H9 (cell line): ENCODE measurements at regions not wholly inside any gene's neighbourhood (a gene's known extent, or its start where the extent isn't known, plus 50 kb on each side); places are given as distances from the start of the nearest gene placed in this dataset.

ENCODE experiments used
- DNase-seq: peaks from one replicate; pipeline ENCODE4 v3.0.0-alpha.2; 2017
- H2AFZ ChIP-seq: one replicate; pipeline ENCODE4 v1.6.1; 2013; ENCODE audit warnings: mild to moderate bottlenecking, low read length, control low read depth, moderate library complexity
- H2AK5ac ChIP-seq: 2 replicates; pipeline ENCODE4 v1.6.1; 2013; ENCODE audit warnings: low read length, control low read depth, mixed read lengths; ENCODE audit not compliant: insufficient read length
- H2BK120ac ChIP-seq: one replicate; pipeline ENCODE4 v1.6.1; 2013; ENCODE audit warnings: low read depth, mild to moderate bottlenecking, low read length, control low read depth, inconsistent platforms; ENCODE audit not compliant: poor library complexity, severe bottlenecking
- H2BK12ac ChIP-seq: 2 replicates; pipeline ENCODE4 v1.6.1; 2013; ENCODE audit warnings: low read length, control low read depth, mixed read lengths, low read depth; ENCODE audit not compliant: insufficient read length
- H2BK15ac ChIP-seq: 2 replicates; pipeline ENCODE4 v1.6.1; 2013; ENCODE audit warnings: low read depth, low read length, control low read depth
- H2BK20ac ChIP-seq: one replicate; pipeline ENCODE4 v1.6.1; 2013; ENCODE audit warnings: low read depth, mild to moderate bottlenecking, low read length, control low read depth, inconsistent platforms; ENCODE audit not compliant: poor library complexity, severe bottlenecking
- H2BK5ac ChIP-seq: 2 replicates; pipeline ENCODE4 v1.6.1; 2013; ENCODE audit warnings: low read length, control low read depth, mixed read lengths; ENCODE audit not compliant: insufficient read length
- H3K14ac ChIP-seq: 2 replicates; pipeline ENCODE4 v1.6.1; 2013; ENCODE audit warnings: low read length, control low read depth; ENCODE audit not compliant: insufficient read depth
- H3K18ac ChIP-seq: 2 replicates; pipeline ENCODE4 v1.6.1; 2013; ENCODE audit warnings: low read depth, mild to moderate bottlenecking, mixed read lengths, low read length, control low read depth; ENCODE audit not compliant: insufficient read length
- H3K23ac ChIP-seq: 2 replicates; pipeline ENCODE4 v1.6.1; 2013; ENCODE audit warnings: low read length, control low read depth, mixed read lengths, low read depth; ENCODE audit not compliant: insufficient read length
- H3K23me2 ChIP-seq: 2 replicates; pipeline ENCODE4 v1.6.1; 2013; ENCODE audit warnings: low read depth, mild to moderate bottlenecking, mixed read lengths, low read length, control low read depth; ENCODE audit not compliant: insufficient read length, poor library complexity, severe bottlenecking
- H3K27ac ChIP-seq: 2 replicates; pipeline ENCODE4 v1.5.1; 2013; ENCODE audit warnings: low read length, control low read depth, mixed read lengths, low read depth; ENCODE audit not compliant: insufficient read length
- H3K27me3 ChIP-seq: 2 replicates; pipeline ENCODE4 v1.6.1; 2013; ENCODE audit warnings: low read length, control low read depth, inconsistent platforms; ENCODE audit not compliant: insufficient read depth
- H3K4ac ChIP-seq: 2 replicates; pipeline ENCODE4 v1.6.1; 2013; ENCODE audit warnings: low read depth, mild to moderate bottlenecking, control low read depth, inconsistent platforms, low read length, moderate library complexity
- H3K4me1 ChIP-seq: 2 replicates; pipeline ENCODE4 v1.6.1; 2013; ENCODE audit warnings: low read length, control low read depth, inconsistent platforms; ENCODE audit not compliant: insufficient read depth
- H3K4me2 ChIP-seq: 2 replicates; pipeline ENCODE4 v1.6.1; 2013; ENCODE audit warnings: low read length, control low read depth, mixed read lengths; ENCODE audit not compliant: insufficient read length, insufficient read depth
- H3K56ac ChIP-seq: 2 replicates; pipeline ENCODE4 v1.6.1; 2013; ENCODE audit warnings: low read depth, mild to moderate bottlenecking, mixed read lengths, low read length, control low read depth; ENCODE audit not compliant: insufficient read length
- H3K79me1 ChIP-seq: 2 replicates; pipeline ENCODE4 v1.6.1; 2013; ENCODE audit warnings: low read depth, mild to moderate bottlenecking, moderate library complexity, low read length, control low read depth, inconsistent platforms; ENCODE audit not compliant: insufficient read depth, poor library complexity, severe bottlenecking
- H3K79me2 ChIP-seq: 2 replicates; pipeline ENCODE4 v1.6.1; 2013; ENCODE audit warnings: low read length, control low read depth, inconsistent platforms; ENCODE audit not compliant: insufficient read depth
- H3K9ac ChIP-seq: 2 replicates; pipeline ENCODE4 v1.6.1; 2013; ENCODE audit warnings: low read length, control low read depth, mixed read lengths; ENCODE audit not compliant: insufficient read length; ENCODE audit errors: extremely low read depth
- H3K9me3 ChIP-seq: one replicate; pipeline ENCODE4 v1.6.1; 2013; ENCODE audit warnings: low read depth, low read length, inconsistent platforms; ENCODE audit not compliant: control insufficient read depth
- H3T11ph ChIP-seq: one replicate; pipeline ENCODE4 v1.6.1; 2013; ENCODE audit warnings: mild to moderate bottlenecking, low read length, control low read depth, inconsistent platforms
- H4K20me1 ChIP-seq: one replicate; pipeline ENCODE4 v1.6.1; 2013; ENCODE audit not compliant: control insufficient read depth, insufficient read length, insufficient read depth
- H4K5ac ChIP-seq: 2 replicates; pipeline ENCODE4 v1.6.1; 2013; ENCODE audit warnings: low read depth, mild to moderate bottlenecking, mixed read lengths, low read length, control low read depth; ENCODE audit not compliant: insufficient read length
- H4K8ac ChIP-seq: replicated peaks from 2 replicates; pipeline ENCODE4 v1.6.1; 2013; ENCODE audit warnings: low read length, control low read depth, mixed read lengths, low read depth; ENCODE audit not compliant: insufficient read length
- H4K91ac ChIP-seq: 2 replicates; pipeline ENCODE4 v1.6.1; 2013; ENCODE audit warnings: low read depth, mild to moderate bottlenecking, moderate library complexity, mixed read lengths, low read length, control low read depth; ENCODE audit not compliant: insufficient read length
- H3K27ac Mint-ChIP-seq, 3 experiments: 2 replicates in 2 of 3; 3 replicates in 1 of 3; pipeline ENCODE4 v1.8.0; 2020 to 2021; ENCODE audit warnings: mixed read lengths in 3 of 3, mild to moderate bottlenecking in 1 of 3, moderate library complexity in 1 of 3
- H3K27me3 Mint-ChIP-seq: 2 replicates; pipeline ENCODE4 v1.8.0; 2021; ENCODE audit warnings: low read depth, mild to moderate bottlenecking, moderate library complexity, mixed read lengths
- H3K36me3 Mint-ChIP-seq, 3 experiments: 2 replicates in 2 of 3; 3 replicates in 1 of 3; pipeline ENCODE4 v1.8.0; 2020 to 2021; ENCODE audit warnings: low read depth in 3 of 3, mixed read lengths in 3 of 3; ENCODE audit not compliant: insufficient read depth in 1 of 3
- H3K4me1 Mint-ChIP-seq, 2 experiments: 2 replicates each; pipeline ENCODE4 v1.8.0; 2020; ENCODE audit warnings: mixed read lengths in 2 of 2
- H3K4me3 Mint-ChIP-seq, 2 experiments: 2 replicates in 1 of 2; 3 replicates in 1 of 2; pipeline ENCODE4 v1.8.0; 2020 to 2021; ENCODE audit warnings: mild to moderate bottlenecking in 2 of 2, mixed read lengths in 2 of 2, moderate library complexity in 1 of 2
- H3K9me3 Mint-ChIP-seq, 2 experiments: 2 replicates in 1 of 2; 3 replicates in 1 of 2; pipeline ENCODE4 v1.8.0; 2020; ENCODE audit warnings: mild to moderate bottlenecking in 2 of 2, mixed read lengths in 2 of 2, moderate library complexity in 1 of 2
- whole genome bisulfite sequencing: extraction: QIAGEN DNeasy Blood & Tissue Kit; methylation state at CpG from one replicate; pipeline ENCODE4 v1.1.7; 2013; ENCODE audit warnings: missing lambda C conversion rate, low lambda C conversion rate, mixed read lengths; ENCODE audit not compliant: insufficient read length; ENCODE audit errors: extremely low coverage; 5-methylcytosine and 5-hydroxymethylcytosine counted together
- TF ChIP-seq, protein P1 (sequence below): fragments of 200-600 bp; sonication (generic); conservative IDR thresholded peaks from 3 replicates; pipeline ENCODE4 v1.8.0; 2021; ENCODE audit warnings: antibody characterized with exemption, mild to moderate bottlenecking

DNA sequence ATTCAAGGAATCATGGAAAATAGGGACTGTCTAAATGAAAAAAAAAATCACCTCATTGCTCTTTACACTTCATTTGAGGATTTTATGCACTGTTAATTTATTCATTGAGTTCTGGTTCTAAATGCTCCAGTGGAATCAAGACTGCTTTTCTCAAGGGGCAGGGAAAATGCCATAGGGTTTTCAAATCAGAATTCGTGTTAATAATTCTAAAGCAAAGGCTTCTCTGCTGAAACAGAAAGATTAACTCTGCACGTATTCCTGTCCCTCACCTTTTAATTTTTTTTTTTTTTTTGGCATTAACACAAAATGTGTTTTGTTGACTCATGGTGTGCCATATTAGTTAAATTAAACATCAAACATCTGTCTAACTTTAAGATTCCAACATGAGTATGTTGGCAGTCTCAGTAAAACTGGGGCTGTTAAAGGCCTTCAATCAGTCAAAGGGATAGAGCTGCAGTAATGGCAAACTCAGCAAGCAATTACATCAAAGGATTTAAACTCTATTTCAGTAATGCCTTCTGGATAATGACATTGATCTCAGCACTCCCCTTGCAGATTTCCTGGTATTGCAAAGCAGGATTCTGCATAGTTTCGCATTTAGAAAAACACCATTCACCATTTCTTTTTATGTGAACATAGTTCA lies 878.1 kb downstream of the RAPGEF2 start:
- DNase-seq = no peak
- no peak overlapping the region for H2BK20ac ChIP-seq
- H2BK5ac ChIP-seq = no peak overlapping the region
- H2AK5ac ChIP-seq = no peak overlapping the region
- Mint-ChIP-seq H3K4me3 (no peak overlapping the region), H3K36me3 (peaks cover 4 to 9% (median 5%) of the 10 kb centered on the region in 3 experiments; a peak in 6 of 7 replicates), H3K27ac (no peak overlapping the region), H3K9me3 (peaks cover 4 to 8% of the 10 kb centered on the region in 2 experiments; a peak in 3 of 5 replicates), H3K4me1 (peaks cover 50 to 59% of the 10 kb centered on the region in 2 experiments), H3K27me3 (no peaks in the 10 kb centered on the region)
- no peak overlapping the region for H4K5ac ChIP-seq
- no peaks in the 10 kb centered on the region for H3K79me2 ChIP-seq
- H4K8ac ChIP-seq = no peak overlapping the region
- H3K27me3 ChIP-seq = no peaks in the 10 kb centered on the region
- WGBS = no CpG with 5 or more reads among the region's 3 CpGs
- H3K27ac ChIP-seq = no peak overlapping the region
- no peak overlapping the region for H4K91ac ChIP-seq
- no peak overlapping the region for H3K14ac ChIP-seq
- no peaks in the 10 kb centered on the region for H3K79me1 ChIP-seq
- H3K18ac ChIP-seq = no peak overlapping the region
- no peak overlapping the region for H3K4me2 ChIP-seq
- no peak overlapping the region for H3K23ac ChIP-seq
- no peak overlapping the region for H2BK12ac ChIP-seq
- no peaks in the 10 kb centered on the region for H3K23me2 ChIP-seq
- no peak overlapping the region for H2BK120ac ChIP-seq
- peaks cover 3% of the 10 kb centered on the region for H3K4me1 ChIP-seq
- no peak overlapping the region for H3K4ac ChIP-seq
- no peak overlapping the region for H3T11ph ChIP-seq
- H3K56ac ChIP-seq = no peak overlapping the region
- no peak overlapping the region for H2AFZ ChIP-seq
- H3K9ac ChIP-seq = no peak overlapping the region
- no peak overlapping the region for H2BK15ac ChIP-seq
- no peaks in the 10 kb centered on the region for H4K20me1 ChIP-seq
- H3K9me3 ChIP-seq = no peaks in the 10 kb centered on the region
- TF ChIP-seq, protein P1, sequence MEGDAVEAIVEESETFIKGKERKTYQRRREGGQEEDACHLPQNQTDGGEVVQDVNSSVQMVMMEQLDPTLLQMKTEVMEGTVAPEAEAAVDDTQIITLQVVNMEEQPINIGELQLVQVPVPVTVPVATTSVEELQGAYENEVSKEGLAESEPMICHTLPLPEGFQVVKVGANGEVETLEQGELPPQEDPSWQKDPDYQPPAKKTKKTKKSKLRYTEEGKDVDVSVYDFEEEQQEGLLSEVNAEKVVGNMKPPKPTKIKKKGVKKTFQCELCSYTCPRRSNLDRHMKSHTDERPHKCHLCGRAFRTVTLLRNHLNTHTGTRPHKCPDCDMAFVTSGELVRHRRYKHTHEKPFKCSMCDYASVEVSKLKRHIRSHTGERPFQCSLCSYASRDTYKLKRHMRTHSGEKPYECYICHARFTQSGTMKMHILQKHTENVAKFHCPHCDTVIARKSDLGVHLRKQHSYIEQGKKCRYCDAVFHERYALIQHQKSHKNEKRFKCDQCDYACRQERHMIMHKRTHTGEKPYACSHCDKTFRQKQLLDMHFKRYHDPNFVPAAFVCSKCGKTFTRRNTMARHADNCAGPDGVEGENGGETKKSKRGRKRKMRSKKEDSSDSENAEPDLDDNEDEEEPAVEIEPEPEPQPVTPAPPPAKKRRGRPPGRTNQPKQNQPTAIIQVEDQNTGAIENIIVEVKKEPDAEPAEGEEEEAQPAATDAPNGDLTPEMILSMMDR = no peak
